GM23338 (cell line): ENCODE measurements at regions not wholly inside any gene's neighbourhood (a gene's known extent, or its start where the extent isn't known, plus 50 kb on each side); places are given as distances from the start of the nearest gene placed in this dataset.

Source experiments
- ATAC-seq: fragments of 200-7000 bp; cut with Tn5 transposase; 3 replicates; pipeline ENCODE4 v1.9.1; 2020
- DNase-seq: peaks from one replicate; pipeline ENCODE4 v3.0.0-alpha.2; 2015; ENCODE audit warnings: low spot score
- H2AFZ ChIP-seq: fragments of 200-600 bp; sonication (generic); 2 replicates; pipeline ENCODE4 v1.8.0; 2016; ENCODE audit warnings: antibody characterized with exemption, mild to moderate bottlenecking, moderate library complexity
- H3F3A ChIP-seq: fragments of 200-600 bp; sonication (generic); replicated peaks from 2 replicates; pipeline ENCODE4 v1.8.0; 2017; ENCODE audit warnings: antibody characterized with exemption, mixed run types, low read depth
- H3K27ac ChIP-seq: fragments of 200-600 bp; sonication (generic); 2 replicates; pipeline ENCODE4 v1.6.1; 2016; ENCODE audit warnings: low read depth
- H3K27me3 ChIP-seq: fragments of 200-600 bp; sonication (generic); 2 replicates; pipeline ENCODE4 v1.8.0; 2016; ENCODE audit warnings: mild to moderate bottlenecking, mixed run types, moderate library complexity; ENCODE audit not compliant: insufficient read depth
- H3K36me3 ChIP-seq: fragments of 200-600 bp; sonication (generic); 2 replicates; pipeline ENCODE4 v1.8.0; 2016; ENCODE audit warnings: mild to moderate bottlenecking; ENCODE audit not compliant: insufficient read depth
- H3K4me1 ChIP-seq: fragments of 200-600 bp; sonication (generic); 2 replicates; pipeline ENCODE4 v1.8.0; 2016; ENCODE audit warnings: mild to moderate bottlenecking, moderate library complexity; ENCODE audit not compliant: insufficient read depth
- H3K4me2 ChIP-seq: fragments of 200-600 bp; sonication (generic); 2 replicates; pipeline ENCODE4 v1.7.1; 2017; ENCODE audit warnings: mixed run types
- H3K4me3 ChIP-seq: fragments of 200-600 bp; sonication (generic); 2 replicates; pipeline ENCODE4 v1.6.1; 2016; ENCODE audit warnings: mixed run types
- H3K79me2 ChIP-seq: fragments of 200-600 bp; sonication (generic); replicated peaks from 2 replicates; pipeline ENCODE4 v1.8.0; 2017; ENCODE audit warnings: mild to moderate bottlenecking; ENCODE audit not compliant: insufficient read depth
- H3K9me2 ChIP-seq: fragments of 200-600 bp; sonication (generic); 2 replicates; pipeline ENCODE4 v1.8.0; 2017; ENCODE audit not compliant: insufficient read depth
- H4K20me1 ChIP-seq: fragments of 200-600 bp; sonication (generic); replicated peaks from 2 replicates; pipeline ENCODE4 v1.8.0; 2017; ENCODE audit warnings: mild to moderate bottlenecking; ENCODE audit not compliant: insufficient read depth
- H3K27ac Mint-ChIP-seq: 2 replicates; pipeline ENCODE4 v1.8.0; 2020; ENCODE audit warnings: inconsistent platforms, mild to moderate bottlenecking, moderate library complexity, mixed read lengths
- H3K27me3 Mint-ChIP-seq: 3 replicates; pipeline ENCODE4 v1.8.0; 2022; ENCODE audit warnings: low read depth, mild to moderate bottlenecking, moderate library complexity, mixed read lengths, inconsistent platforms; ENCODE audit not compliant: insufficient read depth, poor library complexity
- H3K36me3 Mint-ChIP-seq: 3 replicates; pipeline ENCODE4 v1.8.0; 2021; ENCODE audit warnings: low read depth, mild to moderate bottlenecking, inconsistent platforms, moderate library complexity, mixed read lengths
- H3K4me1 Mint-ChIP-seq: 3 replicates; pipeline ENCODE4 v1.8.0; 2020; ENCODE audit warnings: mild to moderate bottlenecking, inconsistent platforms, mixed read lengths
- H3K4me3 Mint-ChIP-seq: 3 replicates; pipeline ENCODE4 v1.8.0; 2021; ENCODE audit warnings: moderate library complexity, mild to moderate bottlenecking, inconsistent platforms, mixed read lengths
- H3K9me3 Mint-ChIP-seq: 3 replicates; pipeline ENCODE4 v1.8.0; 2020; ENCODE audit warnings: moderate library complexity, mild to moderate bottlenecking, inconsistent platforms, mixed read lengths
- CREB1 ChIP-seq: fragments of 250-450 bp; sonication (Bioruptor Pico); IDR thresholded peaks from 2 replicates; pipeline ENCODE4 v1.5.0; 2020; ENCODE audit warnings: low read depth, mild to moderate bottlenecking, moderate library complexity
- EZH2 ChIP-seq: fragments of 200-600 bp; sonication (generic); IDR thresholded peaks from one replicate; pipeline ENCODE4 v1.8.0; 2017; ENCODE audit warnings: antibody characterized with exemption, mild to moderate bottlenecking, low read depth; ENCODE audit not compliant: unreplicated experiment
- JUNB ChIP-seq: IDR thresholded peaks from one replicate; pipeline ENCODE4 v1.6.1; 2016; ENCODE audit warnings: antibody characterized with exemption; ENCODE audit not compliant: unreplicated experiment
- NANOG ChIP-seq: IDR thresholded peaks from 2 replicates; pipeline ENCODE4 v1.6.1; 2016; ENCODE audit warnings: antibody characterized with exemption, borderline replicate concordance
- POLR2AphosphoS5 ChIP-seq: IDR thresholded peaks from 2 replicates; pipeline ENCODE4 v1.6.1; 2016; ENCODE audit warnings: antibody characterized with exemption, low read depth
- STAT1 ChIP-seq: IDR thresholded peaks from one replicate; pipeline ENCODE4 v1.6.1; 2016; ENCODE audit warnings: antibody characterized with exemption; ENCODE audit not compliant: unreplicated experiment
- ZNF331 ChIP-seq: fragments of 250-450 bp; sonication (Bioruptor Pico); IDR thresholded peaks from 2 replicates; pipeline ENCODE4 v1.5.0; 2020; ENCODE audit warnings: low read depth, mild to moderate bottlenecking, moderate library complexity
- TF ChIP-seq, protein P1 (sequence below): IDR thresholded peaks from one replicate; pipeline ENCODE4 v1.6.1; 2018; ENCODE audit warnings: antibody characterized with exemption; ENCODE audit not compliant: unreplicated experiment
- TF ChIP-seq, protein P2 (sequence below): fragments of 250-450 bp; sonication (Bioruptor Pico); IDR thresholded peaks from 2 replicates; pipeline ENCODE4 v1.5.0; 2020; ENCODE audit warnings: mild to moderate bottlenecking, moderate library complexity
- TF ChIP-seq, protein P3 (sequence below), 2 experiments: fragments of 200-600 bp in 1 of 2; sonication (generic) in 1 of 2; conservative IDR thresholded peaks; 2 replicates each; pipeline versions ENCODE4 v1.5.1 to v1.6.1; 2016 to 2017; ENCODE audit warnings: antibody characterized with exemption in 2 of 2, low read depth in 2 of 2, mild to moderate bottlenecking in 2 of 2, moderate library complexity in 1 of 2

GRCh38 chr20:12069181-12069580 lies 151.5 kb downstream of the BTBD3 start:
- DNase-seq (no peak), ATAC-seq (no peak)
- Histone ChIP-seq H3K4me1 (no peaks in the 10 kb centered on the region), H3K27me3 (no peaks in the 10 kb centered on the region), H3F3A (no peaks in the 10 kb centered on the region), H3K27ac (no peak overlapping the region), H3K4me3 (no peak overlapping the region), H3K79me2 (no peaks in the 10 kb centered on the region), H3K36me3 (no peaks in the 10 kb centered on the region), H4K20me1 (no peaks in the 10 kb centered on the region), H3K9me2 (0 out of 2 replicates have a peak, but pooled peaks cover 2% of the 10 kb centered on the region), H3K4me2 (no peak overlapping the region), H2AFZ (no peak overlapping the region; the same call in 1 of the 2 replicates)
- H3K9me3 Mint-ChIP-seq, result peaks cover 8% of the 10 kb centered on the region; the same call in 1 of the 3 replicates
- no peak overlapping the region for H3K4me3 Mint-ChIP-seq
- H3K4me1 Mint-ChIP-seq, result peaks cover 18% of the 10 kb centered on the region; the same call in 2 of the 3 replicates
- no peaks in the 10 kb centered on the region for H3K36me3 Mint-ChIP-seq
- no peak overlapping the region for H3K27ac Mint-ChIP-seq
- TF ChIP-seq STAT1 (no peak), EZH2 (no peak), CREB1 (CRISPR knock-in tag) (no peak), ZNF331 (CRISPR knock-in tag) (no peak), JUNB (no peak), NANOG (no peak), POLR2AphosphoS5 (no peak)
- TF ChIP-seq, protein P1, sequence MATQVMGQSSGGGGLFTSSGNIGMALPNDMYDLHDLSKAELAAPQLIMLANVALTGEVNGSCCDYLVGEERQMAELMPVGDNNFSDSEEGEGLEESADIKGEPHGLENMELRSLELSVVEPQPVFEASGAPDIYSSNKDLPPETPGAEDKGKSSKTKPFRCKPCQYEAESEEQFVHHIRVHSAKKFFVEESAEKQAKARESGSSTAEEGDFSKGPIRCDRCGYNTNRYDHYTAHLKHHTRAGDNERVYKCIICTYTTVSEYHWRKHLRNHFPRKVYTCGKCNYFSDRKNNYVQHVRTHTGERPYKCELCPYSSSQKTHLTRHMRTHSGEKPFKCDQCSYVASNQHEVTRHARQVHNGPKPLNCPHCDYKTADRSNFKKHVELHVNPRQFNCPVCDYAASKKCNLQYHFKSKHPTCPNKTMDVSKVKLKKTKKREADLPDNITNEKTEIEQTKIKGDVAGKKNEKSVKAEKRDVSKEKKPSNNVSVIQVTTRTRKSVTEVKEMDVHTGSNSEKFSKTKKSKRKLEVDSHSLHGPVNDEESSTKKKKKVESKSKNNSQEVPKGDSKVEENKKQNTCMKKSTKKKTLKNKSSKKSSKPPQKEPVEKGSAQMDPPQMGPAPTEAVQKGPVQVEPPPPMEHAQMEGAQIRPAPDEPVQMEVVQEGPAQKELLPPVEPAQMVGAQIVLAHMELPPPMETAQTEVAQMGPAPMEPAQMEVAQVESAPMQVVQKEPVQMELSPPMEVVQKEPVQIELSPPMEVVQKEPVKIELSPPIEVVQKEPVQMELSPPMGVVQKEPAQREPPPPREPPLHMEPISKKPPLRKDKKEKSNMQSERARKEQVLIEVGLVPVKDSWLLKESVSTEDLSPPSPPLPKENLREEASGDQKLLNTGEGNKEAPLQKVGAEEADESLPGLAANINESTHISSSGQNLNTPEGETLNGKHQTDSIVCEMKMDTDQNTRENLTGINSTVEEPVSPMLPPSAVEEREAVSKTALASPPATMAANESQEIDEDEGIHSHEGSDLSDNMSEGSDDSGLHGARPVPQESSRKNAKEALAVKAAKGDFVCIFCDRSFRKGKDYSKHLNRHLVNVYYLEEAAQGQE, result no peak
- TF ChIP-seq, protein P2, sequence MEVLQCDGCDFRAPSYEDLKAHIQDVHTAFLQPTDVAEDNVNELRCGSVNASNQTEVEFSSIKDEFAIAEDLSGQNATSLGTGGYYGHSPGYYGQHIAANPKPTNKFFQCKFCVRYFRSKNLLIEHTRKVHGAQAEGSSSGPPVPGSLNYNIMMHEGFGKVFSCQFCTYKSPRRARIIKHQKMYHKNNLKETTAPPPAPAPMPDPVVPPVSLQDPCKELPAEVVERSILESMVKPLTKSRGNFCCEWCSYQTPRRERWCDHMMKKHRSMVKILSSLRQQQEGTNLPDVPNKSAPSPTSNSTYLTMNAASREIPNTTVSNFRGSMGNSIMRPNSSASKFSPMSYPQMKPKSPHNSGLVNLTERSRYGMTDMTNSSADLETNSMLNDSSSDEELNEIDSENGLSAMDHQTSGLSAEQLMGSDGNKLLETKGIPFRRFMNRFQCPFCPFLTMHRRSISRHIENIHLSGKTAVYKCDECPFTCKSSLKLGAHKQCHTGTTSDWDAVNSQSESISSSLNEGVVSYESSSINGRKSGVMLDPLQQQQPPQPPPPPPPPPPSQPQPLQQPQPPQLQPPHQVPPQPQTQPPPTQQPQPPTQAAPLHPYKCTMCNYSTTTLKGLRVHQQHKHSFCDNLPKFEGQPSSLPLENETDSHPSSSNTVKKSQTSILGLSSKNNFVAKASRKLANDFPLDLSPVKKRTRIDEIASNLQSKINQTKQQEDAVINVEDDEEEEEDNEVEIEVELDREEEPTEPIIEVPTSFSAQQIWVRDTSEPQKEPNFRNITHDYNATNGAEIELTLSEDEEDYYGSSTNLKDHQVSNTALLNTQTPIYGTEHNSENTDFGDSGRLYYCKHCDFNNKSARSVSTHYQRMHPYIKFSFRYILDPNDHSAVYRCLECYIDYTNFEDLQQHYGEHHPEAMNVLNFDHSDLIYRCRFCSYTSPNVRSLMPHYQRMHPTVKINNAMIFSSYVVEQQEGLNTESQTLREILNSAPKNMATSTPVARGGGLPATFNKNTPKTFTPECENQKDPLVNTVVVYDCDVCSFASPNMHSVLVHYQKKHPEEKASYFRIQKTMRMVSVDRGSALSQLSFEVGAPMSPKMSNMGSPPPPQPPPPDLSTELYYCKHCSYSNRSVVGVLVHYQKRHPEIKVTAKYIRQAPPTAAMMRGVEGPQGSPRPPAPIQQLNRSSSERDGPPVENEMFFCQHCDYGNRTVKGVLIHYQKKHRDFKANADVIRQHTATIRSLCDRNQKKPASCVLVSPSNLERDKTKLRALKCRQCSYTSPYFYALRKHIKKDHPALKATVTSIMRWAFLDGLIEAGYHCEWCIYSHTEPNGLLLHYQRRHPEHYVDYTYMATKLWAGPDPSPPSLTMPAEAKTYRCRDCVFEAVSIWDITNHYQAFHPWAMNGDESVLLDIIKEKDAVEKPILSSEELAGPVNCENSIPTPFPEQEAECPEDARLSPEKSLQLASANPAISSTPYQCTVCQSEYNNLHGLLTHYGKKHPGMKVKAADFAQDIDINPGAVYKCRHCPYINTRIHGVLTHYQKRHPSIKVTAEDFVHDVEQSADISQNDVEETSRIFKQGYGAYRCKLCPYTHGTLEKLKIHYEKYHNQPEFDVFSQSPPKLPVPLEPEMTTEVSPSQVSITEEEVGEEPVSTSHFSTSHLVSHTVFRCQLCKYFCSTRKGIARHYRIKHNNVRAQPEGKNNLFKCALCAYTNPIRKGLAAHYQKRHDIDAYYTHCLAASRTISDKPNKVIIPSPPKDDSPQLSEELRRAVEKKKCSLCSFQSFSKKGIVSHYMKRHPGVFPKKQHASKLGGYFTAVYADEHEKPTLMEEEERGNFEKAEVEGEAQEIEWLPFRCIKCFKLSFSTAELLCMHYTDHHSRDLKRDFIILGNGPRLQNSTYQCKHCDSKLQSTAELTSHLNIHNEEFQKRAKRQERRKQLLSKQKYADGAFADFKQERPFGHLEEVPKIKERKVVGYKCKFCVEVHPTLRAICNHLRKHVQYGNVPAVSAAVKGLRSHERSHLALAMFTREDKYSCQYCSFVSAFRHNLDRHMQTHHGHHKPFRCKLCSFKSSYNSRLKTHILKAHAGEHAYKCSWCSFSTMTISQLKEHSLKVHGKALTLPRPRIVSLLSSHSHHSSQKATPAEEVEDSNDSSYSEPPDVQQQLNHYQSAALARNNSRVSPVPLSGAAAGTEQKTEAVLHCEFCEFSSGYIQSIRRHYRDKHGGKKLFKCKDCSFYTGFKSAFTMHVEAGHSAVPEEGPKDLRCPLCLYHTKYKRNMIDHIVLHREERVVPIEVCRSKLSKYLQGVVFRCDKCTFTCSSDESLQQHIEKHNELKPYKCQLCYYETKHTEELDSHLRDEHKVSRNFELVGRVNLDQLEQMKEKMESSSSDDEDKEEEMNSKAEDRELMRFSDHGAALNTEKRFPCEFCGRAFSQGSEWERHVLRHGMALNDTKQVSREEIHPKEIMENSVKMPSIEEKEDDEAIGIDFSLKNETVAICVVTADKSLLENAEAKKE (CRISPR knock-in tag), result no peak
- TF ChIP-seq, protein P3, sequence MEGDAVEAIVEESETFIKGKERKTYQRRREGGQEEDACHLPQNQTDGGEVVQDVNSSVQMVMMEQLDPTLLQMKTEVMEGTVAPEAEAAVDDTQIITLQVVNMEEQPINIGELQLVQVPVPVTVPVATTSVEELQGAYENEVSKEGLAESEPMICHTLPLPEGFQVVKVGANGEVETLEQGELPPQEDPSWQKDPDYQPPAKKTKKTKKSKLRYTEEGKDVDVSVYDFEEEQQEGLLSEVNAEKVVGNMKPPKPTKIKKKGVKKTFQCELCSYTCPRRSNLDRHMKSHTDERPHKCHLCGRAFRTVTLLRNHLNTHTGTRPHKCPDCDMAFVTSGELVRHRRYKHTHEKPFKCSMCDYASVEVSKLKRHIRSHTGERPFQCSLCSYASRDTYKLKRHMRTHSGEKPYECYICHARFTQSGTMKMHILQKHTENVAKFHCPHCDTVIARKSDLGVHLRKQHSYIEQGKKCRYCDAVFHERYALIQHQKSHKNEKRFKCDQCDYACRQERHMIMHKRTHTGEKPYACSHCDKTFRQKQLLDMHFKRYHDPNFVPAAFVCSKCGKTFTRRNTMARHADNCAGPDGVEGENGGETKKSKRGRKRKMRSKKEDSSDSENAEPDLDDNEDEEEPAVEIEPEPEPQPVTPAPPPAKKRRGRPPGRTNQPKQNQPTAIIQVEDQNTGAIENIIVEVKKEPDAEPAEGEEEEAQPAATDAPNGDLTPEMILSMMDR (conservative IDR thresholded peaks at IDR 0.05; ENCODE audit: low read depth in 2 of 2), result no peak
- no peaks in the 10 kb centered on the region for H3K27me3 Mint-ChIP-seq
